HEK293T (cell line): ENCODE measurements at regions not wholly inside any gene's neighbourhood (a gene's known extent, or its start where the extent isn't known, plus 50 kb on each side); places are given as distances from the start of the nearest gene placed in this dataset.

Experiments used
- CTCF ChIA-PET: fragments of 350-600 bp; formaldehyde crosslinking; extraction: SDS; loops from one replicate; lab custom pipeline; 2021; ENCODE audit warnings: antibody characterized with exemption, inconsistent platforms; lab: Yijun Ruan, JAX
- POLR2A ChIA-PET: fragments of 350-600 bp; formaldehyde crosslinking; extraction: SDS; loops from one replicate; lab custom pipeline; 2020; ENCODE audit warnings: antibody characterized with exemption, inconsistent platforms; lab: Yijun Ruan, JAX
- DNase-seq: peaks from one replicate; pipeline ENCODE4 v3.0.0; 2012; ENCODE audit warnings: mixed read lengths; ENCODE audit errors: extremely low spot score
- ARNT ChIP-seq: fragments of 450-650 bp; IDR thresholded peaks from 2 replicates; pipeline ENCODE4 v1.6.1; 2017; ENCODE audit warnings: mild to moderate bottlenecking
- BHLHE40 ChIP-seq: fragments of 450-650 bp; IDR thresholded peaks from 2 replicates; pipeline ENCODE4 v1.6.1; 2016; ENCODE audit warnings: mild to moderate bottlenecking, moderate library complexity, borderline replicate concordance
- CTBP1 ChIP-seq: fragments of 450-650 bp; IDR thresholded peaks from 2 replicates; pipeline ENCODE4 v1.6.1; 2016; ENCODE audit warnings: borderline replicate concordance
- ELF4 ChIP-seq: fragments of 450-650 bp; IDR thresholded peaks from 2 replicates; pipeline ENCODE4 v1.6.1; 2017; ENCODE audit warnings: antibody characterized with exemption
- FOXA1 ChIP-seq: fragments of 450-650 bp; IDR thresholded peaks from 2 replicates; pipeline ENCODE4 v1.6.1; 2016; ENCODE audit warnings: mild to moderate bottlenecking
- FOXK2 ChIP-seq: fragments of 450-650 bp; IDR thresholded peaks from 2 replicates; pipeline ENCODE4 v1.6.1; 2016; ENCODE audit warnings: mild to moderate bottlenecking
- FOXM1 ChIP-seq: fragments of 450-650 bp; IDR thresholded peaks from 2 replicates; pipeline ENCODE4 v1.6.1; 2017; ENCODE audit warnings: mild to moderate bottlenecking, borderline replicate concordance
- HDGF ChIP-seq: fragments of 450-650 bp; IDR thresholded peaks from 2 replicates; pipeline ENCODE4 v1.6.1; 2017; ENCODE audit warnings: antibody characterized with exemption, borderline replicate concordance
- L3MBTL2 ChIP-seq: fragments of 450-650 bp; conservative IDR thresholded peaks from 2 replicates; pipeline ENCODE4 v1.6.1; 2016; ENCODE audit warnings: mild to moderate bottlenecking
- LEF1 ChIP-seq: fragments of 450-650 bp; IDR thresholded peaks from 2 replicates; pipeline ENCODE4 v1.6.1; 2017; ENCODE audit warnings: mild to moderate bottlenecking, borderline replicate concordance
- NFRKB ChIP-seq: fragments of 450-650 bp; IDR thresholded peaks from 2 replicates; pipeline ENCODE4 v1.6.1; 2016; ENCODE audit warnings: mild to moderate bottlenecking, moderate library complexity
- SP1 ChIP-seq: fragments of 450-650 bp; IDR thresholded peaks from 2 replicates; pipeline ENCODE4 v1.6.1; 2017
- SUZ12 ChIP-seq: fragments of 450-650 bp; IDR thresholded peaks from 2 replicates; pipeline ENCODE4 v1.6.1; 2016; ENCODE audit warnings: mild to moderate bottlenecking
- TARDBP ChIP-seq: fragments of 450-650 bp; IDR thresholded peaks from 2 replicates; pipeline ENCODE4 v1.6.1; 2016
- ZNF384 ChIP-seq: fragments of 450-650 bp; IDR thresholded peaks from 2 replicates; pipeline ENCODE4 v1.6.1; 2016
- TF ChIP-seq, protein P1 (sequence below): fragments of 450-650 bp; IDR thresholded peaks from 2 replicates; pipeline ENCODE4 v1.6.1; 2016

DNA sequence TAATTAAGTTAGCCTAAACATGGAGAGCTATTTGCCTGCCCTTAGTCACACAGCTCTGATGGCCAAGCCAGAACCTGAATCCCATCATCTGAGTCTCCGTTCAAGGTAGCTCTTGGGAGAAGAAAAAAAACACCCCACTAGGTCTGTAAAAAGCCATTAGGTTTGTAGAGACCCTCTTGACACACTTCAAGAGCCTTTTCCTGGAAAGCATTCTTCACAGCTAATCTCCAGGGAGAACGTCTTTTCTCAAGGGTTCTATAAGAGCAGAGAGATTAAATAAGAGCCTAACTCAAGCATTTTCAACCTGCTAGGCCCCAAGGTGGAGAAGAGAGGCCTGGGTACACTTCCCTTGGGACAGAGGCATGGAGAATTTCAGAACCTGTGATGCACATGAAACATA is 61.6 kb upstream of the NAV2 start:
- CTCF ChIA-PET: no interaction called here

DNA sequence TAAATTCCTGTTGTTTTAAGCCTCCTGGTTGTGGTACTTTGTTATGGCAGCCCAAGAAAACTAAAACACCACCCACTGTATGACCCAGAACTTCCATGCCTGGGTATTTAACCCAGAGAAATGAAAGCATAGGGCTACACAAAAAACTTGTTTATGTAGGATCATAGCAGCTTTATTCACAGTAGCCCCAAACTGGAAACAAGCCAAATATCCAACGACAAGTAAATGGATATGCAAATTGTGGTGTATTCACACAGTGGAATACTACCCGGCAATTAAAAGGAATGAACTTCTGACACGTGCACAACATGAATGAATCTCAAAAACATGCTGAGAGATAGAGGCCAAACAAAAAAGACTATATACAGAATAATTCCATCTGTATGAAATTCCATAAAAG is 62.2 kb upstream of the NAV2 start:
- DNase-seq: no peak
- TF ChIP-seq BHLHE40 (no peak), HDGF (no peak), TARDBP (no peak), L3MBTL2 (no peak), SUZ12 (no peak), ELF4 (no peak), ZNF384 (no peak), SP1 (no peak), LEF1 (no peak), FOXM1 (no peak), CTBP1 (no peak), NFRKB (no peak), ARNT (no peak), FOXA1 (no peak), FOXK2 (no peak)
- TF ChIP-seq, protein P1, sequence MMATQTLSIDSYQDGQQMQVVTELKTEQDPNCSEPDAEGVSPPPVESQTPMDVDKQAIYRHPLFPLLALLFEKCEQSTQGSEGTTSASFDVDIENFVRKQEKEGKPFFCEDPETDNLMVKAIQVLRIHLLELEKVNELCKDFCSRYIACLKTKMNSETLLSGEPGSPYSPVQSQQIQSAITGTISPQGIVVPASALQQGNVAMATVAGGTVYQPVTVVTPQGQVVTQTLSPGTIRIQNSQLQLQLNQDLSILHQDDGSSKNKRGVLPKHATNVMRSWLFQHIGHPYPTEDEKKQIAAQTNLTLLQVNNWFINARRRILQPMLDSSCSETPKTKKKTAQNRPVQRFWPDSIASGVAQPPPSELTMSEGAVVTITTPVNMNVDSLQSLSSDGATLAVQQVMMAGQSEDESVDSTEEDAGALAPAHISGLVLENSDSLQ: no peak
- ChIA-PET POLR2A (no interaction called here), CTCF (no interaction called here)

More for the DNA sequence above, 61.6 kb upstream of the NAV2 start:
- POLR2A ChIA-PET: no interaction called here
- no peak for DNase-seq
- TF ChIP-seq ZNF384: no peak
- no peak for TF ChIP-seq FOXA1
- TF ChIP-seq L3MBTL2: no peak
- TF ChIP-seq CTBP1: no peak
- no peak for TF ChIP-seq BHLHE40
- TF ChIP-seq, protein P1: no peak
- no peak for TF ChIP-seq ARNT
- TF ChIP-seq TARDBP: no peak
- no peak for TF ChIP-seq ELF4
- TF ChIP-seq SUZ12: no peak
- no peak for TF ChIP-seq HDGF
- TF ChIP-seq SP1: no peak
- TF ChIP-seq LEF1: no peak
- no peak for TF ChIP-seq FOXK2
- TF ChIP-seq NFRKB: no peak
- no peak for TF ChIP-seq FOXM1

DNA sequence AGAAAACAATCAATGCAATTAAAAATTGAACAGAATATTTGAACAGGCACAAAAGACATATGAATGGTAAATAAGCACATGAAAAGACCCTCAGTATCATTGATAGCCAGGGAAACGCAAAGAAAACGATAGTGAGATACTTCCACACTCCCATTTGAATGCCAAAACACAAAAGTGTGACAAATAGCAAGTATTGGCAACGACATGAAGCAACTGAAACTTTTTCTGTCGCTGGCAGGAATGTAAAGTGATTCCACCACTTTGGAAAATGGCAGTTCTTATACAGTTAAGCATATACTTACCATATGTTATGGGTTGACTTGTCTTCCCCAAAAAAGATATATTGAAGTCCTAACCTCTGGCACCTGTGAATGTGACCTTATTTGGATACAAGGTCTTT is 62.9 kb upstream of the NAV2 start:
- no peak for DNase-seq
- CTCF ChIA-PET: no interaction called here
- POLR2A ChIA-PET: no interaction called here
- TF ChIP-seq SUZ12: no peak
- no peak for TF ChIP-seq ZNF384
- no peak for TF ChIP-seq NFRKB
- TF ChIP-seq LEF1: no peak
- TF ChIP-seq FOXA1: no peak
- TF ChIP-seq SP1: no peak
- no peak for TF ChIP-seq ARNT
- no peak for TF ChIP-seq CTBP1
- no peak for TF ChIP-seq FOXK2

DNA sequence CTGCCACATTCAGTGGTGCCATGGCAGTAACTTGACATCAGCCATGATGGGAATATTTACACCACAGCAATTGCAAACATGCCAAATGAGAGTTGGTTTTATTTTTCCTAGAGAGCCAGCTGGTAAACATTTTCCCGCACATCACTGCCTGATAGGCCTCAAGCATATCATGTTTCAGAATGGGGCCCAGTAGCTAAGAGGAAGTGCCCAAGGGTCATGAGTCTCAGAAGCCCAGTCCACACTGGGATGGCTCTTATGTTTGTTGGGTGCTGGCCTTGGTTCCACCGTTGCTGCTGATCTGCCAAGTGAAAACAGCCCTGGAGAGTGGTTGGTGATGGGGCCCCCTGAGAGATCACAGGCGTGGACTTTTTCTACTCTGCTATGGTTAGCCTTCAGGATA is 64.3 kb upstream of the NAV2 start:
- CTCF ChIA-PET: no interaction called here

DNA sequence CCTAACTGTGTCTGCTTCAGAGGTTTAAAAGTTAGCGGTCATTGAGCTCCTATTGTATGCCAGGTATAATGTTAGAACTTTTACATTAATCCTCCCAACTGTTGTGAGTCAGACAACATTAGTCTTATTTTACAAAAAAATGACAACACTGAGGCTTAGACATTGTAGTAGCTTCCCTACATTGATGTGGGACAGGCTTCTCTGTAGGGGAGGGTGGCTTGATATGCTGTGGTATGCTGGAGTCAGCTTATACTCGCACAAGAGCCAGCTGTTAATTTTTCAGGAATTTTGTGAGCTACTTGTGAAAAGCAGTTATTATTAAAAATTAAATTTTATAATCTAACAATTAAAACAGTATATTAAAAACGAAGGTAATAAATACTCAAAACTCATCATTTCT is 64.8 kb upstream of the NAV2 start:
- TF ChIP-seq SUZ12: no peak
- no peak for TF ChIP-seq TARDBP
- ChIA-PET CTCF (no interaction called here), POLR2A (no interaction called here)

More for the DNA sequence above, 64.3 kb upstream of the NAV2 start:
- no peak for TF ChIP-seq NFRKB
- TF ChIP-seq, protein P1: no peak
- TF ChIP-seq L3MBTL2: no peak
- TF ChIP-seq LEF1: no peak
- TF ChIP-seq SP1: no peak
- no peak for TF ChIP-seq ELF4
- TF ChIP-seq SUZ12: no peak
- no peak for TF ChIP-seq ARNT
- TF ChIP-seq CTBP1: no peak
- TF ChIP-seq BHLHE40: no peak
- no peak for TF ChIP-seq ZNF384
- no peak for DNase-seq
- POLR2A ChIA-PET: no interaction called here

DNA sequence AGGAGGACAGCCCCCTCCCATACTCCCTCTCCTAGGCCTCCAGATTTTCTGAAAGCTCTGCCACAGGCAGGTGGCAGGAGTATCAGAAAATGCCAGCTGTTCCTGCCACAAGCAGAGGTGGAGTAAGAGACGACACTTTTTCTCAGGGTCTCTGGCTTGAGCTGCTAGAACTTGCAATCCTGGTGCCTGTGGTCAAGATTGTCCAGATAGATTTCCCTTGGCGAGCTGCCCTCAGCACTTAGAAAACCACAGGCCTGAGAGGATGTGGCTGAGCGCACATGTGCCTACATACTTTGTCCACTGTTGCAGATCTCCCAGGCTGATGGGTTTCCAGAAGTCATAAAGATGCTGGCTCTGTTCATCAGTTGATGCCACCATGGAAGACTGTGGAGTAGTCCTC is 65.7 kb upstream of the NAV2 start:
- POLR2A ChIA-PET: no interaction called here
- TF ChIP-seq, protein P1: no peak
- no peak for TF ChIP-seq BHLHE40
- TF ChIP-seq L3MBTL2: no peak
- no peak for DNase-seq
- CTCF ChIA-PET: interaction anchor here (0.6 kb wide), 1 partner anchor 82 kb away, joined by 3 read pairs; no protein-coding TSS in a partner anchor

More for the DNA sequence above, 64.8 kb upstream of the NAV2 start:
- DNase-seq: no peak
